NCI-H748 (cell line): ENCODE measurements at regions not wholly inside any gene's neighbourhood (a gene's known extent, or its start where the extent isn't known, plus 50 kb on each side); places are given as distances from the start of the nearest gene placed in this dataset.

Source experiments
- DNase-seq: peaks from one replicate; lab custom pipeline; 2025; ENCODE audit not compliant: unreplicated experiment; lab: John Stamatoyannopoulos, UW

- no peak for DNase-seq
These were observed 53.7 kb upstream of the E2F8 start for GRCh38 chr11:19294444-19294843.

GRCh38 chr11:19291064-19291463 lies 50.3 kb upstream of the E2F8 start:
- DNase-seq: no peak
